H1 (cell line): ENCODE measurements at regions not wholly inside any gene's neighbourhood (a gene's known extent, or its start where the extent isn't known, plus 50 kb on each side); places are given as distances from the start of the nearest gene placed in this dataset.

Experiments used
- CTCF ChIA-PET: fragments of 300-600 bp; sonication (Branson Sonifier 250); formaldehyde crosslinking; loops from one replicate; lab custom pipeline; 2021; ENCODE audit not compliant: partially characterized antibody; lab: Charles Lee
- POLR2A ChIA-PET: fragments of 300-600 bp; sonication (Branson Sonifier 250); formaldehyde crosslinking; loops from one replicate; lab custom pipeline; 2021; ENCODE audit warnings: inconsistent platforms; ENCODE audit not compliant: partially characterized antibody; lab: Charles Lee
- DNase-seq, 2 experiments: peaks; one replicate each; pipeline versions ENCODE4 v3.0.0 to v3.0.0-alpha.2; 2010 to 2022; ENCODE audit warnings: low spot score in 2 of 2, low read depth in 1 of 2, mixed read lengths in 1 of 2
- FAIRE-seq: peaks from 2 replicates; lab custom pipeline; 2011; peaks lifted over from hg19 to GRCh38; lab: Jason Lieb, UNC
- H2AFZ ChIP-seq: 2 replicates; pipeline ENCODE4 v1.8.1; 2012; ENCODE audit warnings: low read length, inconsistent platforms
- H2AK5ac ChIP-seq: 2 replicates; pipeline ENCODE4 v1.6.1; 2013; ENCODE audit warnings: low read depth, low read length
- H2BK120ac ChIP-seq: replicated peaks from 2 replicates; pipeline ENCODE3; 2013; ENCODE audit warnings: low read depth, low read length, inconsistent platforms
- H2BK12ac ChIP-seq: 2 replicates; pipeline ENCODE4 v1.6.1; 2013; ENCODE audit warnings: low read depth, low read length
- H2BK15ac ChIP-seq: 2 replicates; pipeline ENCODE4 v1.6.1; 2013; ENCODE audit warnings: low read length
- H2BK20ac ChIP-seq: 2 replicates; pipeline ENCODE4 v1.6.1; 2013; ENCODE audit warnings: low read length
- H2BK5ac ChIP-seq: 2 replicates; pipeline ENCODE4 v1.6.1; 2013; ENCODE audit warnings: low read depth, low read length
- H3K14ac ChIP-seq: 2 replicates; pipeline ENCODE4 v1.6.1; 2013; ENCODE audit warnings: inconsistent platforms; ENCODE audit not compliant: insufficient read length
- H3K18ac ChIP-seq: 2 replicates; pipeline ENCODE4 v1.6.1; 2013; ENCODE audit warnings: low read length; ENCODE audit errors: extremely low read depth
- H3K23ac ChIP-seq: 2 replicates; pipeline ENCODE4 v1.6.1; 2013; ENCODE audit warnings: inconsistent platforms; ENCODE audit not compliant: insufficient read length
- H3K23me2 ChIP-seq: 2 replicates; pipeline ENCODE4 v1.6.1; 2013; ENCODE audit warnings: low read depth, low read length
- H3K27ac ChIP-seq: 2 replicates; pipeline ENCODE4 v1.6.1; 2011; ENCODE audit warnings: low read depth, low read length, inconsistent platforms
- H3K27me3 ChIP-seq, 4 experiments: replicated peaks in 1 of 4; 1 replicate in 1 of 4; 2 replicates in 3 of 4; pipeline versions ENCODE4 v1.6.1 to v1.8.1; 2011 to 2013; ENCODE audit warnings: low read length in 3 of 4, mild to moderate bottlenecking in 3 of 4, inconsistent platforms in 2 of 4, mixed read lengths in 2 of 4, moderate library complexity in 1 of 4; ENCODE audit not compliant: control insufficient read depth in 3 of 4, insufficient read depth in 3 of 4; ENCODE audit errors: extremely low read depth in 1 of 4
- H3K36me3 ChIP-seq, 4 experiments: 2 replicates each; pipeline versions ENCODE4 v1.6.1 to v1.8.1; 2011 to 2013; ENCODE audit warnings: mild to moderate bottlenecking in 4 of 4, low read length in 3 of 4, moderate library complexity in 2 of 4, control low read depth in 1 of 4, inconsistent platforms in 1 of 4; ENCODE audit not compliant: insufficient read depth in 4 of 4, control insufficient read depth in 2 of 4
- H3K4ac ChIP-seq: replicated peaks from 2 replicates; pipeline ENCODE3; 2013; ENCODE audit warnings: low read length, low read depth, mixed read lengths, inconsistent platforms; ENCODE audit not compliant: insufficient read length
- H3K4me1 ChIP-seq, 4 experiments: replicated peaks in 1 of 4; 1 replicate in 1 of 4; 2 replicates in 3 of 4; pipeline versions ENCODE4 v1.6.1 to v1.8.1; 2011 to 2013; ENCODE audit warnings: low read length in 3 of 4, inconsistent platforms in 2 of 4, mixed read lengths in 1 of 4; ENCODE audit not compliant: insufficient read depth in 4 of 4, control insufficient read depth in 3 of 4
- H3K4me2 ChIP-seq, 2 experiments: 2 replicates each; pipeline versions ENCODE4 v1.6.1 to v1.8.1; 2011 to 2013; ENCODE audit warnings: low read depth in 2 of 2, low read length in 2 of 2, control low read depth in 1 of 2, inconsistent platforms in 1 of 2, mild to moderate bottlenecking in 1 of 2; ENCODE audit not compliant: insufficient read depth in 1 of 2
- H3K4me3 ChIP-seq, 4 experiments: fragments of 200-600, 300-600 bp in 1 of 4; sonication (generic), shearing (Covaris generic), sonication (Bioruptor Twin) in 1 of 4; 2 replicates each; pipeline versions ENCODE4 v1.5.1 to v1.8.1; 2011 to 2016; ENCODE audit warnings: low read length in 4 of 4, low read depth in 3 of 4, control low read depth in 2 of 4, inconsistent platforms in 2 of 4, mild to moderate bottlenecking in 2 of 4, mixed read lengths in 1 of 4, moderate library complexity in 1 of 4; ENCODE audit not compliant: insufficient read depth in 2 of 4; ENCODE audit errors: extremely low read depth in 1 of 4
- H3K56ac ChIP-seq: replicated peaks from 2 replicates; pipeline ENCODE3; 2013; ENCODE audit warnings: low read depth, mild to moderate bottlenecking, mixed read lengths, low read length, inconsistent platforms; ENCODE audit not compliant: insufficient read length
- H3K79me1 ChIP-seq: 2 replicates; pipeline ENCODE4 v1.6.1; 2013; ENCODE audit warnings: low read depth, low read length, control low read depth
- H3K79me2 ChIP-seq, 2 experiments: 2 replicates each; pipeline versions ENCODE4 v1.6.1 to v1.8.1; 2012 to 2013; ENCODE audit warnings: low read length in 2 of 2, mild to moderate bottlenecking in 2 of 2, inconsistent platforms in 1 of 2; ENCODE audit not compliant: insufficient read depth in 2 of 2, control insufficient read depth in 1 of 2
- H3K9ac ChIP-seq, 4 experiments: replicated peaks in 1 of 4; 1 replicate in 1 of 4; 2 replicates in 3 of 4; pipeline versions ENCODE4 v1.6.1 to v1.8.1; 2011 to 2013; ENCODE audit warnings: low read depth in 3 of 4, low read length in 3 of 4, control low read depth in 2 of 4, mild to moderate bottlenecking in 2 of 4, moderate library complexity in 2 of 4, inconsistent platforms in 1 of 4; ENCODE audit errors: extremely low read depth in 1 of 4
- H3K9me3 ChIP-seq, 2 experiments: 2 replicates each; pipeline versions ENCODE4 v1.6.1 to v1.8.1; 2012 to 2013; ENCODE audit warnings: mild to moderate bottlenecking in 2 of 2, moderate library complexity in 2 of 2, control low read depth in 1 of 2, inconsistent platforms in 1 of 2, low read depth in 1 of 2, low read length in 1 of 2, mixed read lengths in 1 of 2; ENCODE audit not compliant: insufficient read depth in 2 of 2
- H4K20me1 ChIP-seq, 2 experiments: replicated peaks in 1 of 2; 2 replicates each; pipeline versions ENCODE3 to v1.8.1; 2011 to 2013; ENCODE audit warnings: inconsistent platforms in 2 of 2, low read length in 2 of 2, mild to moderate bottlenecking in 1 of 2; ENCODE audit not compliant: insufficient read depth in 2 of 2, control insufficient read depth in 1 of 2
- H4K5ac ChIP-seq: 2 replicates; pipeline ENCODE4 v1.6.1; 2013; ENCODE audit warnings: low read length, low read depth, mixed read lengths, inconsistent platforms; ENCODE audit not compliant: insufficient read length
- H4K8ac ChIP-seq: 2 replicates; pipeline ENCODE4 v1.8.0; 2013; ENCODE audit warnings: mild to moderate bottlenecking, moderate library complexity, low read length, inconsistent platforms; ENCODE audit not compliant: insufficient read depth; ENCODE audit errors: extremely low read depth
- H4K91ac ChIP-seq: replicated peaks from 2 replicates; pipeline ENCODE3; 2013; ENCODE audit warnings: low read length, mixed read lengths, inconsistent platforms; ENCODE audit not compliant: insufficient read length
- BRCA1 ChIP-seq: IDR thresholded peaks from 2 replicates; pipeline ENCODE4 v1.6.1; 2012; ENCODE audit warnings: low read depth, low read length, improper control_type of control experiment
- CREB1 ChIP-seq: IDR thresholded peaks from 2 replicates; pipeline ENCODE4 v1.6.1; 2012; ENCODE audit warnings: inconsistent platforms
- EZH2 ChIP-seq: fragments of 200-600 bp; sonication (generic); IDR thresholded peaks from 2 replicates; pipeline ENCODE4 v1.7.1; 2012; ENCODE audit warnings: low read depth, mild to moderate bottlenecking, moderate library complexity, low read length, inconsistent platforms; ENCODE audit not compliant: severe bottlenecking
- KDM4A ChIP-seq: IDR thresholded peaks from one replicate; pipeline ENCODE4 v1.7.1; 2012; ENCODE audit warnings: low read depth, mild to moderate bottlenecking, moderate library complexity, low read length, inconsistent platforms; ENCODE audit not compliant: severe bottlenecking
- POLR2AphosphoS5 ChIP-seq: IDR thresholded peaks from 2 replicates; pipeline ENCODE4 v1.6.1; 2011; ENCODE audit warnings: low read depth, low read length
- RAD21 ChIP-seq, 2 experiments: IDR thresholded peaks in 1 of 2; conservative IDR thresholded peaks in 1 of 2; 2 replicates each; pipeline ENCODE4 v1.6.1; 2011; ENCODE audit warnings: low read depth in 2 of 2, low read length in 2 of 2, improper control_type of control experiment in 1 of 2, inconsistent platforms in 1 of 2, mild to moderate bottlenecking in 1 of 2, moderate library complexity in 1 of 2
- RBBP5 ChIP-seq: IDR thresholded peaks from 2 replicates; pipeline ENCODE4 v1.7.1; 2012; ENCODE audit warnings: low read depth, mild to moderate bottlenecking, inconsistent platforms, low read length, moderate library complexity, borderline replicate concordance
- RXRA ChIP-seq: IDR thresholded peaks from 2 replicates; pipeline ENCODE4 v1.6.1; 2011; ENCODE audit warnings: low read depth, mild to moderate bottlenecking, low read length, moderate library complexity; ENCODE audit not compliant: insufficient read depth
- SIRT6 ChIP-seq: IDR thresholded peaks from one replicate; pipeline ENCODE4 v1.7.1; 2012; ENCODE audit warnings: low read length, inconsistent platforms
- SUZ12 ChIP-seq: fragments of 200-600 bp; sonication (generic); IDR thresholded peaks from 2 replicates; pipeline ENCODE4 v1.6.1; 2012; ENCODE audit warnings: mild to moderate bottlenecking, inconsistent platforms, low read length, moderate library complexity, mixed read lengths
- USF2 ChIP-seq: IDR thresholded peaks from 2 replicates; pipeline ENCODE4 v1.6.1; 2011; ENCODE audit warnings: low read length, improper control_type of control experiment

- no peak overlapping the region for H3K18ac ChIP-seq
- H3K4me3 ChIP-seq: no peak overlapping the region
- POLR2A ChIA-PET: no interaction called here
- CTCF ChIA-PET: interaction anchor here (2.4 kb wide), 1 partner anchor 10 kb away, joined by 9 read pairs; no protein-coding TSS in a partner anchor
- no peaks in the 10 kb centered on the region for H3K36me3 ChIP-seq
- no peak overlapping the region for H3K14ac ChIP-seq
- H3K23ac ChIP-seq: no peak overlapping the region
- no peak overlapping the region for H3K56ac ChIP-seq
- no peak overlapping the region for H2BK12ac ChIP-seq
- H3K79me2 ChIP-seq: no peaks in the 10 kb centered on the region
- no peak overlapping the region for H2AFZ ChIP-seq
- H3K9ac ChIP-seq: no peak overlapping the region
- H3K27ac ChIP-seq: no peak overlapping the region
- no peak overlapping the region for H2BK20ac ChIP-seq
- no peaks in the 10 kb centered on the region for H3K79me1 ChIP-seq
- H2BK15ac ChIP-seq: no peak overlapping the region
- H4K20me1 ChIP-seq: no peaks in the 10 kb centered on the region
- H2AK5ac ChIP-seq: no peak overlapping the region
- H2BK120ac ChIP-seq: no peak overlapping the region
- H3K4me1 ChIP-seq: no peaks in the 10 kb centered on the region
- DNase-seq: no peak
- H3K4ac ChIP-seq: no peak overlapping the region
- no peak overlapping the region for H3K4me2 ChIP-seq
- H4K91ac ChIP-seq: no peak overlapping the region
- H3K27me3 ChIP-seq: no peaks in the 10 kb centered on the region
- no peak for FAIRE-seq
- no peak overlapping the region for H2BK5ac ChIP-seq
- no peak for TF ChIP-seq EZH2
- TF ChIP-seq CREB1: no peak
- TF ChIP-seq RAD21 (IDR thresholded peaks at IDR 0.05 in 1 of 2, conservative IDR thresholded peaks at IDR 0.05 in 1 of 2; ENCODE audit: low read depth in 2 of 2, low read length in 2 of 2): no peak
- TF ChIP-seq RXRA: no peak
- TF ChIP-seq SIRT6: no peak
- TF ChIP-seq POLR2AphosphoS5: no peak
- TF ChIP-seq RBBP5: no peak
- no peak for TF ChIP-seq USF2
- TF ChIP-seq SUZ12: no peak
- no peak for TF ChIP-seq KDM4A
- TF ChIP-seq BRCA1: no peak
- H3K9me3 ChIP-seq: no peaks in the 10 kb centered on the region
- no peaks in the 10 kb centered on the region for H3K23me2 ChIP-seq
- H4K5ac ChIP-seq: no peak overlapping the region
- no peak overlapping the region for H4K8ac ChIP-seq
Measured at GRCh38 chr4:67343199-67343598, 202.1 kb downstream of the CENPC start.
